DOHH2 (cell line): ENCODE measurements at regions not wholly inside any gene's neighbourhood (a gene's known extent, or its start where the extent isn't known, plus 50 kb on each side); places are given as distances from the start of the nearest gene placed in this dataset.

ENCODE experiments used
- H3F3A ChIP-seq: fragments of 200-600 bp; sonication (generic), shearing (Covaris generic); 2 replicates; pipeline ENCODE4 v1.6.0; 2016; ENCODE audit warnings: antibody characterized with exemption, mild to moderate bottlenecking; ENCODE audit not compliant: control insufficient read depth, insufficient read depth
- H3K27ac ChIP-seq: fragments of 200-600 bp; sonication (generic); 2 replicates; pipeline ENCODE4 v1.5.1; 2014; ENCODE audit warnings: low read depth, mild to moderate bottlenecking, low read length, moderate library complexity
- H3K27me3 ChIP-seq: fragments of 200-600 bp; sonication (generic); 2 replicates; pipeline ENCODE4 v1.6.1; 2014; ENCODE audit warnings: mild to moderate bottlenecking, low read length, mixed read lengths; ENCODE audit not compliant: control insufficient read depth
- H3K36me3 ChIP-seq: fragments of 200-600 bp; sonication (generic); 2 replicates; pipeline ENCODE4 v1.6.1; 2014; ENCODE audit warnings: mild to moderate bottlenecking, low read length, moderate library complexity, mixed read lengths; ENCODE audit not compliant: control insufficient read depth
- H3K4me1 ChIP-seq: fragments of 200-600 bp; sonication (generic); 2 replicates; pipeline ENCODE4 v1.6.1; 2014; ENCODE audit warnings: mild to moderate bottlenecking, low read length, mixed read lengths; ENCODE audit not compliant: control insufficient read depth
- H3K4me2 ChIP-seq: fragments of 200-600 bp; sonication (generic); 2 replicates; pipeline ENCODE4 v1.6.0; 2014; ENCODE audit warnings: mild to moderate bottlenecking, low read length, moderate library complexity
- H3K4me3 ChIP-seq: fragments of 200-600 bp; sonication (generic); 2 replicates; pipeline ENCODE4 v1.5.1; 2014; ENCODE audit warnings: mild to moderate bottlenecking, low read length, mixed read lengths
- H3K79me2 ChIP-seq: fragments of 200-600 bp; sonication (generic); 2 replicates; pipeline ENCODE4 v1.6.1; 2014; ENCODE audit warnings: mild to moderate bottlenecking, low read length, mixed read lengths; ENCODE audit not compliant: control insufficient read depth
- H3K9me2 ChIP-seq: fragments of 200-600 bp; sonication (generic); replicated peaks from 2 replicates; pipeline ENCODE4 v1.6.1; 2014; ENCODE audit warnings: mild to moderate bottlenecking, low read length, mixed read lengths; ENCODE audit not compliant: control insufficient read depth
- H3K9me3 ChIP-seq: fragments of 200-600 bp; sonication (generic); 2 replicates; pipeline ENCODE4 v1.6.1; 2014; ENCODE audit warnings: antibody characterized with exemption, low read length, mixed read lengths; ENCODE audit not compliant: control insufficient read depth, insufficient read depth
- H4K20me1 ChIP-seq: fragments of 200-600 bp; sonication (generic); 2 replicates; pipeline ENCODE4 v1.6.0; 2014; ENCODE audit warnings: low read depth, mild to moderate bottlenecking, antibody characterized with exemption, low read length, moderate library complexity; ENCODE audit not compliant: control insufficient read depth, insufficient read depth
- EZH2phosphoT487 ChIP-seq: fragments of 200-600 bp; sonication (generic); IDR thresholded peaks from 2 replicates; pipeline ENCODE4 v1.6.1; 2017; ENCODE audit warnings: borderline replicate concordance, mild to moderate bottlenecking, antibody characterized with exemption, low read length, moderate library complexity, mixed read lengths
- TF ChIP-seq, protein P1 (sequence below): fragments of 200-600 bp; sonication (generic); IDR thresholded peaks from one replicate; pipeline ENCODE4 v1.5.1; 2014; ENCODE audit warnings: antibody characterized with exemption, mild to moderate bottlenecking, low read depth, low read length; ENCODE audit not compliant: poor library complexity, severe bottlenecking

DNA sequence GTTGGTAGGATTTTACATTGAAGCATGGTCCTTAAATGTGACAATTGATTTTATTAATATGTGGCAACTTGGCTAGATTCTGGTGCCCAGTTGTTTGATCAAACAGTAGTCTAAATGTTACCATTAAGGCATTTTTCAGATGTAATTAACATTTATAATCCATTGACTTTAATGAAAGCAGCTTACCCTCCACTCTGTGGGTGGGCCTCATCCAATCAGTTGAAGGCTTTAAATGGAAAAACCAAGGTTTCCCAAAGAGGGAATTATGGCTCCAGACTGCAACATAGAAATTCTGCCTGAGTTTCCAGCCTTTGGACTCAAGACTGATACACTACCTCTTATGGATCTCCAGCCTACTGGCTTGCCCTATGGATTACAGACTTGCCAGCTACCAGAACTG is 1153.2 kb downstream of the BCL11B start:
- Histone ChIP-seq H3K4me3 (no peak overlapping the region), H3K27me3 (no peaks in the 10 kb centered on the region), H3K79me2 (no peaks in the 10 kb centered on the region), H3K4me2 (no peak overlapping the region), H3K4me1 (no peaks in the 10 kb centered on the region), H3K36me3 (no peaks in the 10 kb centered on the region), H3F3A (no peaks in the 10 kb centered on the region), H3K9me3 (no peaks in the 10 kb centered on the region), H3K27ac (no peak overlapping the region), H4K20me1 (no peaks in the 10 kb centered on the region), H3K9me2 (no peaks in the 10 kb centered on the region)
- no peak for TF ChIP-seq EZH2phosphoT487
- TF ChIP-seq, protein P1, sequence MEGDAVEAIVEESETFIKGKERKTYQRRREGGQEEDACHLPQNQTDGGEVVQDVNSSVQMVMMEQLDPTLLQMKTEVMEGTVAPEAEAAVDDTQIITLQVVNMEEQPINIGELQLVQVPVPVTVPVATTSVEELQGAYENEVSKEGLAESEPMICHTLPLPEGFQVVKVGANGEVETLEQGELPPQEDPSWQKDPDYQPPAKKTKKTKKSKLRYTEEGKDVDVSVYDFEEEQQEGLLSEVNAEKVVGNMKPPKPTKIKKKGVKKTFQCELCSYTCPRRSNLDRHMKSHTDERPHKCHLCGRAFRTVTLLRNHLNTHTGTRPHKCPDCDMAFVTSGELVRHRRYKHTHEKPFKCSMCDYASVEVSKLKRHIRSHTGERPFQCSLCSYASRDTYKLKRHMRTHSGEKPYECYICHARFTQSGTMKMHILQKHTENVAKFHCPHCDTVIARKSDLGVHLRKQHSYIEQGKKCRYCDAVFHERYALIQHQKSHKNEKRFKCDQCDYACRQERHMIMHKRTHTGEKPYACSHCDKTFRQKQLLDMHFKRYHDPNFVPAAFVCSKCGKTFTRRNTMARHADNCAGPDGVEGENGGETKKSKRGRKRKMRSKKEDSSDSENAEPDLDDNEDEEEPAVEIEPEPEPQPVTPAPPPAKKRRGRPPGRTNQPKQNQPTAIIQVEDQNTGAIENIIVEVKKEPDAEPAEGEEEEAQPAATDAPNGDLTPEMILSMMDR, result no peak

- no peak overlapping the region for H3K27ac ChIP-seq
- H3F3A ChIP-seq, result no peaks in the 10 kb centered on the region
- no peaks in the 10 kb centered on the region for H3K4me1 ChIP-seq
- no peaks in the 10 kb centered on the region for H3K79me2 ChIP-seq
- H3K9me2 ChIP-seq, result no peaks in the 10 kb centered on the region
- H4K20me1 ChIP-seq, result no peaks in the 10 kb centered on the region
- TF ChIP-seq, protein P1, result no peak
- TF ChIP-seq EZH2phosphoT487, result no peak
- no peak overlapping the region for H3K4me2 ChIP-seq
- H3K9me3 ChIP-seq, result no peaks in the 10 kb centered on the region
- H3K4me3 ChIP-seq, result no peak overlapping the region
- no peaks in the 10 kb centered on the region for H3K27me3 ChIP-seq
- H3K36me3 ChIP-seq, result no peaks in the 10 kb centered on the region
Measured at GRCh38 chr14:98119739-98120138, 1152.3 kb downstream of the BCL11B start.

- H3K27me3 ChIP-seq, result no peaks in the 10 kb centered on the region
- no peaks in the 10 kb centered on the region for H3F3A ChIP-seq
- no peaks in the 10 kb centered on the region for H4K20me1 ChIP-seq
- no peaks in the 10 kb centered on the region for H3K36me3 ChIP-seq
- no peaks in the 10 kb centered on the region for H3K9me3 ChIP-seq
- H3K4me3 ChIP-seq, result no peak overlapping the region
- TF ChIP-seq EZH2phosphoT487, result no peak
- TF ChIP-seq, protein P1, result no peak
- no peaks in the 10 kb centered on the region for H3K4me1 ChIP-seq
- no peaks in the 10 kb centered on the region for H3K79me2 ChIP-seq
- H3K27ac ChIP-seq, result no peak overlapping the region
- H3K4me2 ChIP-seq, result no peak overlapping the region
- H3K9me2 ChIP-seq, result no peaks in the 10 kb centered on the region
Measured at GRCh38 chr14:98120831-98121464, 1151.0 kb downstream of the BCL11B start.
